NCI-H1092 (cell line): ENCODE measurements at regions not wholly inside any gene's neighbourhood (a gene's known extent, or its start where the extent isn't known, plus 50 kb on each side); places are given as distances from the start of the nearest gene placed in this dataset.
"Not testable (repeated sequence)": the region's sequence is repeated elsewhere in the genome, so short reads cannot be mapped to it uniquely, and the experiment has no call there.

ENCODE experiments used
- DNase-seq: peaks from one replicate; lab custom pipeline; 2025; lab: John Stamatoyannopoulos, UW

DNA sequence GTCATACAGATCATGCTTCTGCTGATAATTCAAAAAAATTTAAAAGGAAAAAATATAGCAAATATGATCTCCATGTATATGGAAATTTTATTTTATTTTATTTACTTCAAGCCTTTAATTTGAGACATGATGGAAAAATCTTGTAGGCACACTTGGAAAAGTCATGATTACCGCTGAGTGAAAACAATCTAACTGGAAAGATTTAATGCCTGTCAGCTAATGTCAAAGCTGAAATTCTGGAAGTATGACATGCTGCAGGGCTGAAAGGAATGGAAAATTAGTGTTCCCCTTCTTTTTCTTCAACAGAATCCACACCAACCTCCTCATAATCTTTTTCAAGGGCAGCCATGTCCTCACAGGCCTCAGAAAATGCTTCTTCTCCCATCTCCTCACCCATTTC is 58.2 kb downstream of the RPRM start:
- no peak for DNase-seq

DNA sequence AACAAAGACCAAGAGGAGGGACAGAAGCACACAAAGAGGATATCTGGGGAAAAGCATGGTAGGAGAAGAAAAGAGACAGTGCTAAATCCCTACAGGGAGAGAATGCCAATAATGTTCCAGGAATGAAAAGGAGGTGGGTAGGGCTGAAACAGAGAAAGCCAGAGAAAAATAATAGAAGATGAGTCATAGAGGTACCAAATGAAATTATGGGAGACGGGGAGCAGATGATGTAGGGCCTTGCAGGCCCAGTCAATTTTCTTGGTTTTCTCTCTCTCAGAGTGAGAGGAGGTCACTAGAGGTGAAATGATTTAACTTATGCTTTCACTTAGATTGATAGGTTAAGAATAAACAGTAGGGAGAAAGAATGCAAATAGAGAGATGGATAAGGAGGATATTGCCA is 61.5 kb downstream of the RPRM start:
- DNase-seq = no peak

DNA sequence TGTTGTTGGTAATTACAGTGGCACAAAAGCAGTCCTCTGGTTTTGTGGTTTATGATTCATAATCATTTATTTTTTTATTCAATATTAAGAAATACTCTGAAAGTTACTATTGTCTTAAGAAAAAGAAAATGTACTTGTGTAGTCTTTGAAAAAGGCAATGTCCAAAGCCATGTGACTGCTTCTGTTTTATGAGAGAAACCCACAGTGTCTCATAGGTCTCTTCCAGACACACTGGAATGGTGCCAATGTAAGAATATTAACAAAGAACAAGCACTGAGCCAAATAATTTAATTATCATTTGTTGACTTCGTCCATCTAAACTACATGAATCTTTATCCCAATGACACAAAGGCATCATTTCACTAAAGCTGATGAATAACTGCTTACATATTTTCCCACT is 62.5 kb downstream of the RPRM start:
- no peak for DNase-seq

DNA sequence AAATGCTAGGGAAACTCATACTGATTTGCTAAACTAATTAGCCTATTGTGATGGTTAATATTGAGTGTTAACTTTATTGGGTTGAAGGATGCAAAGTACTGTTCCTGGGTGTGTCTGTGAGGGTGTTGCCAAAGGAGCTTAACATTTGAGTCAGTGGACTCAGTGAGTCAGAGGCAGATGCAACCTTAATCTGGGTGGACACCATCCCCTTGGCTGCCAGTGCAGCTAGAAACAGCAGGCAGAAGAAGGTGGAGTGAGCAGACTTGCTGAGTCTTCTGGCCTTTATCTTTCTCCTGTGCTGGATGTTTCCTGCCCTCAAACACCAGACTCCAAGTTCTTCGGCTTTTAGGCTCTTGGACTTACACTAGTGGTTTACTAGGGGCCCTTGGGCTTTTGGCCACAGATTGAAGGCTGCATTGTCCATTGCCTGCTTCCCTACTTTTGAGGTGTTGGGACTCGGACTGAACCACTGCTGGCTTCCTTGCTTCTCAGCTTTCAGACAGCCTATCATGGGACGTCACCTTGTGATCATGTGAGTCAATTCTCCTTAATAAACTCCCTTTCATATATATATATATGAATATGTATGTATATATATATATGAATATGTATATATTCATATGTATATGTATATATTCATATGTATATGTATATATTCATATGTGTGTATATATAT is 69.7 kb downstream of the RPRM start:
- no peak for DNase-seq

DNA sequence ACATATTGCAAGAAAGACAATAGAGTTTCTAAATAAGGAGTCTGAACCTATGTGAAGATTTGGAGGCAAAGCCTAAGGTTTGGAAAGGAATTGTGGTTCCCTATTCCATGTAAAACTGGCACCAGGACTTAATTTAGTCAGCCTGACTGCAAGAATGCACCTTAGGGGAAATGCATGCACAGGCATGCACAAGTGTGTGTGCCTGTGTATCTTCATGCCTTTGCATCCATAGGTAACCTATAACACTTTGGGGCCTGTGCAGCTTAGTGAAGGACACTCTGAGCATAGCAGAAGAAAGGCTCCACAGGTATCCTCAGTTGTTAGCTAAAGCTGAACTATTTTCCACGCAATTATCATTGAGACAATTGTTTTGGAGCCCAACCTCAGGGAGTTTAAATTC is 73.4 kb downstream of the RPRM start:
- no peak for DNase-seq

DNA sequence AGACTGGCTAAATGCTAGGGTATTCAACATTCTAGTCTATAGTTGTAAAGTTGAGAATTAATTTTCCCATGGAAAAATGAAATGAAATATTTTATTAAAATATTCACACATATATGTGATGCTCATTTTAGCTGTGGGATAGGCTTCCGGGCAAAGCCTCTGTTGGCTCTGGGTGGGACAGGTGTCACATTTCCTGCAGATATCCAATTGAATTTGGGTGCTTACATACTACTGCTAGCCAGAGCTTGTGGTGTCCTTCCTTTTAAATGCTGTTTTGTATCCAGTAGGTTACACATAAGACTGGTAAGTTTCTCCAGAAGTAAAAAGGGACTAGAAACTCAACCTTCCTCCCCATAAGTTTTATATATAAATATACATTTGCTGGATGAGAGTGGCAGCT is 73.8 kb downstream of the RPRM start:
- DNase-seq = no peak

DNA sequence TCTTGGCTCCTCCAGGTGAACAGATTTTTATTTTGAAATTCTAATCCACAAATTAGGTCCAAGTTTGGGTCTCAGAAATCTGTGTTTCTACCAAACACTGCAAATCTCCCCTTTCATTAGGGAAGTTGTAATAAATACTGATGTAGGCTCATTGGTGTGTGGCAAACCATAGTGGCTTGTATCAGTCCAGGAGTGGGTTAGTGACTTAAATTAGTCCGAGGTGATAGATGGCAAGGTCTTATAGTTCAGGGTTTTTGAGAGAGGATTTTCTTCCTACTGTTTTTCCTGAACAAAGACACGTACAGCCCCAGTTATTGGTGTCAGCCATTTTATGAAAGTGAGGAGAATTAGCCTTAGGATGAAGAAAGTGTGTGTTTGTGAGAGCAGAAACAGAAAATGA is 74.6 kb downstream of the RPRM start:
- DNase-seq = no peak

DNA sequence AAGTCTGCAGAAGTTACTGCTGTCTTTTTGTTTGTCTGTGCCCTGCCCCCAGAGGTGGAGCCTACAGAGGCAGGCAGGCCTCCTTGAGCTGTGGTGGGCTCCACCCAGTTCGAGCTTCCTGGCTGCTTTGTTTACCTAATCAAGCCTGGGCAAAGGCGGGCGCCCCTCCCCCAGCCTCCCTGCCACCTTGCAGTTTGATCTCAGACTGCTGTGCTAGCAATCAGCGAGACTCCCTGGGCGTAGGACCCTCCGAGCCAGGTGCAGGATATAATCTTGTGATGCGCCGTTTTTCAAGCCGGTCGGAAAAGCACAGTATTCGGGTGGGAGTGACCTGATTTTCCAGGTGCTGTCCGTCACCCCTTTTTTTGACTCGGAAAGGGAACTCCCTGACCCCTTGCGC is 75.2 kb downstream of the RPRM start:
- not testable (repeated sequence) for DNase-seq

DNA sequence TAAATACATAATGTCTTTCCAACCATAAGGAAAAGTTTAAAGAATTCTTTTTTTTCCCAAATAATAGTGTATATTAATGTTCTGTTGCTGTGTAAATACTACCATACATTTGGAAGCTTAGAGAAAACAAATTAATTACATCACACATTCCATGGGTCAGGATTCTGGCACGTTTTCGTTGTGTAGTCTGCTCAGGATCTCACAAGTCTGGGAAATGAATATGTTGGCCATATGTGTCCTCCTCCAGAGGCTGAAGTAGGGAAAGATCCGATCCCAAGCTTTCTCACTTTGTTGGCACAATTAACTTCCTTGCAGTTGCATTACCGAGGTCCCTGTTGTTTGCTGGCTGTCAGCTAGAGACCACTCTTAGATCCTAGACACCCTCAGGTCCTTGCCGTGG is 83.9 kb downstream of the RPRM start:
- DNase-seq = no peak

DNA sequence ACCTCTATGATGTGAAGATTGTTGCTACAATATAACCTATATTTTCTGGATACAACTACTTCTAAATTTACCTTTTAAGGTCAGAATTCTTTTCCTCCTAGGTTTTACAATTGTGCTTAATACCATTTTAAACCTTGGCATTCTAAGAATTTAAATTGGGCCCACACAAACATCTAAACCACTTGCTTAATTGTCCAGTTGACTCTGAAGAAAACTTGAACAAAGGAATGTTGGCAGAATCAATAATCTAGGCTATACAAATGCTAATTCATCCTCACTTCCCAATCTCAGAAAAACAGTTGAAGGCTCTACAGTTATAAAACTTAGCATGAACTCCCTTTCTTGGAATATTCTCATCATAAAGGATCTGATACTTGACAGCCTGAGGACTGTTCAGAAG is 84.3 kb downstream of the RPRM start:
- no peak for DNase-seq

DNA sequence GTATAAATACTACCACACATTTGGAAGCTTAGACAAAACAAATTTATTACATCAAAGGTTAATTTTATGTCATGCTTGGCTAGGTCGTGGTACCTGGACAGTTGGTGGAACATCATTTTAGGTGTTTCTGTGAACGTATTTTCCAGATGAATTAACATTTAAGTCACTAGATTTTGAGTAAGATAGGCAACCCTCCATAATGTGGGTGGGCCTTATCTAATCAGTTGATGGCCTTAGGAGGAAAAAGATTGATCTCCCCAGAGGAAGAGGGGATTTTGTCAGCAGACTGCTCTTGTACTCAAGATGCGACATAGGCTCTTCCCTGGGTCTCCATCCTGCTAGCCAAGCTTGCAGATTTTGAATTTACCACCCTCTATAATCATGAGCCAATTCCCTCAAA is 85.0 kb downstream of the RPRM start:
- DNase-seq = no peak

DNA sequence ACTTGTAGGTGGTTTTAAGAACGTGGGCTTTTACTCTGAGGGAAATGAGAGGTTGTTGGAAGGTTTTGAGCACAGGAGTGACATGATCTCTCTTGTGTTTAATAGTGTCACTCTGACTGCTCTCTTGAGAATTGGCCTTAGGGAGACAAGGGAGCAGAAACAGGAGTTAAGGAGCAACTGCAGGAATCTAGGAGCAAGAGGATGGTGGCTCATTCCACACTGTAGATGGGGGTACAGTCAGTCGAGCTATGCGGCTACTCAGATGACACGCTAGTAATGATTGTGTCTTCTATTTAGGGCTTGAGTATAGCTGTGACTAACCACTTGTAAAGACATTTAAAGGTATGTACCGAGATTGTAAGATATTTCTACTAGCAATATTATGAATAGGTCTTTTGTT is 87.4 kb downstream of the RPRM start:
- DNase-seq = no peak

DNA sequence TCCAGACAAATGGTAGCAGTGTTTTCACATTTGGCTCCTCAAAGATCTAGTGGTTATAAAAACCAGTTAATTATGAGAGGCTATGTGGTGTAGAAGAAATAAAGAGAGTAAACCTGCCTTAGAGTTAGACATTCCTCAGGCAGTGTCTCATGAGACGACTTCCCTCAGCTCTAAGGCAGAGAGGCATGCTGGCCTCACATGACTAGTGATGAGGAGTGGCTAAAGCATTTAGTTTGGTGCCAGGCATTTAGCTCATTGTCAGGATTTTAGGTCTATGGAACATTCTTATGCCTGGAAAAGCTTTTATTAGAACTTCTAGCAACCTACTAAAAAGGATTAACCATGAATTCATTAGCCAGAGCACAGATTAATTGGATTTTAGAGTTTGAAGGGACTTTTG is 90.3 kb downstream of the RPRM start:
- no peak for DNase-seq

DNA sequence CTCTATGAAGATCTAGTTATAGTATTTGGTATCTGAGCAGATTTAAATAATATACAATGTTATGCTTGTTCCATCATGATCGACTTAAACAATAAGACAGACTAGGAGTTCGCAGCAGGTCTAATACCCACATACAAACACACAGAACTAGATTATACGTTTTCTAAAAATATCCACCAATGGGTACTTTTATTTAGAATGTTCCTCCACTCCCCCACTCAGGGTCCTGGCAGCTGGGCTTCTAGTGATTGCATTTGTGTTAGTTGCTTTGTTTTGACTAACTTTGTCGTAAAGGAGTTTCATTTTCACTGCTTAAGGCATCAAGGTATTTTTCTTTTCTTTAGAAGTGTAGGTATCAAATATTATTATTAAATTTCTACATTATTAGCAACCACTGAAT is 91.4 kb downstream of the RPRM start:
- DNase-seq = no peak

DNA sequence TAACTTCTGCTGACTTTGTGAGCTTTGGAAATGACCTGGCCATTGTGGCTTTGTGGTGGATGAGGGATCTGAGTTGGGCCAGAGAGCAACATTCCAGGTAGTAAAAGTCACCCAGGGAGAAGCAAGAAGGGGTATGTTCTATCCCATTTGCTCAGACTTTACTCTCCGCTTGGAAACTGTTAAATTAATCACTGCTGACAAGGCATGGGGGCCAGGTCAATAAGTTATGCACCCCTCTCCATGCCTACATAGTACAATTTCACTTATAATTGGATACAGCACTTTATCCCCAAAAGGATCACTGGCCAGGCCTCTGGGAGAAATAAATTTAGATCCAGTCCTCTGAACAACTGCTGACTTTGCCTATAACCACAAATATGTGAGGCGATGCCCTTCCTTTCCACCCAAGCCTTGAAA is 92.1 kb downstream of the RPRM start:
- no peak for DNase-seq

DNA sequence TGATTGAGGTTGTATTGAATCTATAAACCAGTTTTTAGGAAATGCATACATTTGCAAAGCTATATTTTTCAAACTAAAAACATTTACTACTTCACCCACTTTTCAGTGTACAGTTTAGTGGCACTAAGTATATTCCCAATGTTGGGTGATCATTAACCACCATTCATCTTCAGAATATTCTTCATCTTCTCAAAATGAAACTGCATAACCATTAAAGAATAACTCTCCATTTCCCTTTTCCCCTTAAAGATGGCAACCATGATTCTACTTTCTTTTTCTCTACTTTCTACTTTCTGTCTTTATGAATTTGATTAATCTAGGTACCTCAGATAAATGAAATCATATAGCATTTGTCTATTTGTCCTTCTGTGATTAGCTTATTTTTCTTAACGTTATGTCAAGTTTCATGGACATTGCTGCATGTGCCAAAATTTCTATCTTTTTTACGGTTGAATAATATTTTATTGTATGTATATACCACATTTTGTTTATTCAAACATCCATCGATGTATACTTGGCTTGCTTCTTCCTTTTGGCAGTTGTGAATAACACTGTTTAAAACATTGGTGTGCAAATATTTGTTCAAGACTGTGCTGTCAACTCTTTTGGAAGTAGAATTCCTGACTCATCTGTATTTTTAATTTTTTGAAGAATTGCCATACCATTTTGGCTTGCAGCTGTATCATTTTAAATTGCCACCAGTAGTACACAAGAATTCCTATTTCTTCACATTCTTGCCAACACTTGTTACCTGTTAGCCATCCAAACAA is 104.9 kb downstream of the RPRM start:
- no peak for DNase-seq

DNA sequence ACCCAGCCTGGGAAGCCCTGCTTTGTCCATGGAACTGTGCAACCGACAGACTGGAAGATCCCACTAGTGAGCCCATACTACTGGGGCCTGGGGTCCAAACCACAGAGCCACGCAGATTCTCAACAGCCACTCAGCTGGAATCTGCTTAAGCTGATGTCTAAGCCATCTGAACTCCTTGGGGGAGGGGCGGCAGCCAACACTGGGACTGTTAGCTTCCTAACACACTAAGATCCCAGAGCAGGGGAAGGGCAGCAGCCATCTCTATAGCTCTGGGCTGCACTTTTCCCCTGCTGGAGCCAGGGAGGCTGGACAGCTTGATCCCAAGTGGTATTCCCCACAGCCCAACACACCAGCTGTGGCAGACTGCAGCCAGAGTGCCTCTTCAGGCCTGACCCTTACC is 118.3 kb downstream of the RPRM start:
- no peak for DNase-seq

DNA sequence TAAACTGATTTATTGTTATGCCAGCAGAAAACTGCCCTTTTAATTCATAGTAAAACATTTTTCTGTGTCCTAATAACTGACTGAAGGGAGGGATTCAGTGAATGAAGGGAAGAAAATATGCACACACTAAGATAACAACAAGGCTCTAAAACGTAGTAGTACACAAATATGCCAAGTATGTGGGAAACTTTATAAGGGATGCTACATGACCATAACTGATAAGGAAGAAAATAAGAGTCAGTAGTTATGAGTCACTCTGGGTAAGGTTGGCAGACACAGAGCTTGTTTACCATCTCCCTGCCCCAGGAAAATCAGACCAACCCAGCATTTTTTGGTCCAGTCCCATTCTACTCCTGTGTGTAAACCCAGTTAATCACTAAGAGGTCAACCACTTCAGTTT is 124.2 kb downstream of the RPRM start:
- no peak for DNase-seq

DNA sequence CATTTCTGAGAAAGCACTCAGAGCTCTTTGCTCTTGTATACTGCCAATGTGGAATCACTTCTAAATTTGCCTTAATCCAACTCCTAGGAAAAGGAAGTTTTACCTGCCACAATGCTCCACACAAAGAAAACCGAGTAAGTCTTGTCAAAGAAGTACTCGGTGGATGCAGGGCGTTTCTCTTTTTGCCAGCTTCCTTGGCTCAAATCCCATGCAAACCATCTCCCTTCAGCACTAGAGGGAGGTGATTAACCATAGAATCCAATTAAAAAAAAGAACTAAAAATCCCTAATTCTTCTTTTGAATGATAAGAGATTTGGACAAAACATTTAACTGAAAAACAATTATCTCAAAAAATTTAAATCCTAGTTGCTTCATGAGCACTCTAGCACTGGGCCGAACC is 129.0 kb downstream of the RPRM start:
- no peak for DNase-seq

DNA sequence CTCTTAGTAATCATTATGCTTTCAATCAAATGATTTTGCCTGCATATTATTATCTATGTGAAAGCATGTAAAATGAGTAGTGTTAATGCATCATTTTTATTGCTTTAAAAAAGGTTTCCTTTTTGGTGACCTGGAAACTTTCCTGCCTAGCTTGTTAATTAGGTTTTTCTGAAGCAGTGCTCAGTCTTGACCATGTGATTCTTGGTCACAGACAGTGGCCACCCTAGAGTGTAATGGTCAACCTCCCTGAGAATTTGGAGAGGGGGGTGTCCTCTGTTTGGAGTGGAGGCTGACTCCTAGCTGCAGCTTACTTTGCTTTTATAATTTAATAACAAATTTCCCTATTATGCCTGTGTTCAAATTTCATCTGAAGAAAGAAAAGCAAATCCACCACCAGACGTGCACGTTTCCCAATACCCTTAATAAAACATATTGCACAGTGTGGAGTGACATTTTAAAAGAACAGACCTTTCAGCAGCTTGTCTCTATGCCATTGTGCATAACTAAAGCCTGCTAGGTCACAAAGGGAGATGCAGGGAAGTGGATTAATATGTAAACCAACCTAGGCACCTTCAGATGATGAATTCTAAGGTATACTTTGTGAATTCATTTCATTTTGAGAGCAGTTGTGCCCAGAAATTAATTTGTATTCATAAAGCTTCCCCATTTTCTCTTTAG is 130.6 kb downstream of the RPRM start:
- DNase-seq = no peak

DNA sequence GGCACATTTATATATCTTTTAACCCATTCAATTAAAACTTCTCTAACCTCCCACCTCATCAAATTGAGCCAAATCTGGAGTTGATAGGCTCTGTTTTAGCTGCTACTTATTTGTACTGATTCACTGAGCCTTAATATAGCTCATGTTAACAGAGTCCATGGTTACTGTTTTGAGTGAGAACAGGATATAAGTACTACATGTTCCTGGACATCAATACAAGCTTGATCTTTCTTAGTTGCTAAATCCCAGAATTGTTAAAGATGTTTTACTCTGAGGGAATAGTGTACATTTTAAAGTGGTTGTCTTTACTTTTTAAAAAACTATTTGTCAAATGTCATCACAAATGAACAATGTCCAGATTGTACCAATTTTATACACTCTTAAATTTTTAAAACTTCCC is 157.7 kb downstream of the RPRM start:
- DNase-seq = no peak

DNA sequence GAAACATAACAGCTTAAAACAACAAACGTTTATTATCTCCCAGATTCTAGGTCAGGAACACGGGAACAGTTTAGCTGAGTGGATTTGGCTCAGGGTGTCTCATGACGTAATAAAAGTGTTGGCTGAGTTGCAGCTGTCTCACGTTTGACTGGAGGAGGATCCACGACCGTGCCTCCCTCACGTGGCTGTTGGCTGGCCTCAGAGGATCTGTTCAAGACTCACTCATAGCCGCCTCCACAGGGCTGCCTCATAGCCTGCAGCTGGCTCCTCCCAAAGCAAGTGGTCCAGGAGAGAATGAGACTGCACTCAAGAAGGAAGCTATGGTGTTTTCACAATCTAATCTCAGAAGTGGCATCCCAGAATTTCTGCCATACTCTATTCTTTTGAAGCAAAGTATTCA is 167.1 kb downstream of the RPRM start:
- no peak for DNase-seq

DNA sequence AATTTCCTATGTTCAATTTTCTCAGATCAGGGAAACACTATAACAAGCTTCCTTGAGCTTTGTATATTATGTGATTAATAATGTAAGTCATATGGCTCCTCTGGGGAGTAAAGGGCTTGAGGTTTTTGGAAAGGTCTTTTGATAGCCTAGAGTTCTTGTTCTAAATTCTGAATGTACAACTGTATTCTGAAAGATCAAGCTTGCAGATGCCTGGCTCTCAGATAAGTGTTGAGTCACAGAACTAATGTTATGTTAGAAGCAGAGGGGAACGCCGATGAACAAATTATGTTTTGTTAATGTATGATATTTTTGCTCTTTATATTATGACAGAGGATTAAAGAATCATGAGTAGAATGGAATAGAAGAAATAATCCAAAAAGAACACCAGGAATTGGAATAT is 170.1 kb downstream of the RPRM start:
- no peak for DNase-seq
